ENCODE measurements at regions not wholly inside any gene's neighbourhood (a gene's known extent, or its start where the extent isn't known, plus 50 kb on each side); places are given as distances from the start of the nearest gene placed in this dataset.
"Not testable (repeated sequence)": the region's sequence is repeated elsewhere in the genome, so short reads cannot be mapped to it uniquely, and the experiment has no call there.

DNA sequence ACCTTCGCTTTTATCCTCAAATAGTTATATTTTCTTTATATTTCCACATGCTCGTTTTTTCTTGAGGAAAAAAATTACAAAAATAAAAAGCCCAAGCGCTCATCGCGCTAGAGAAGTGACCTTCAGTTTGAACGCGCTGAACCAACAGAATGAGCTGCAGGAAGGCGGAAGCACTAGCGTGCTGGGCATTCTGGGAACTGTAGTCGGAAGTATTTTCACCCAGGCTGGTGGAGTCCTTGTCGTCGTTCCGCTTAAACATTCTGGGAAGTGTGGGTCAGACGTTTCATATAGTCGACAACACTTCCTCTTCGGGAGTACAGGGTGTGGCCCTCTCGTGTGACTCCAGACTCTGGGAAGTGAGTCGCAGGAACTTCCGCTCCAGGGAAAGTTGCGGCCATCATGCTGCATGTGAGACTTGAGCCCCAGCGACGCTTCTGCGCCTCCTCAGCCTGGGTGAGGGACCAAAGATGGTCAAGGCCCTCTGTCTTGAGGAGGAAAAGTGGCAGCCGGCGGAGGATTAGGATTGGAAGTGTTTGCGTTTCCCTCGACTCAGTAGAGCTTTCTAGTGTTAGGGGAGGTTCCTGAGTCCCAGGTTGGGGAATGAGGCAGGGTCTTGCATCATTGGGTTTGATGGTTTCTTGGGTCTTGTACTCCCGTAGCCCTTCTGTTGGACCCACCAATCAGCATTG is 84.1 kb upstream of the GPR39 start:
- not testable (repeated sequence) for TF ChIP-seq ESRRG (CRISPR knock-in tag; IDR thresholded peaks at IDR 0.05); ZFP3 (CRISPR knock-in tag; IDR thresholded peaks at IDR 0.05); PATZ1 (CRISPR knock-in tag; IDR thresholded peaks at IDR 0.05; ENCODE audit: borderline replicate concordance); GLIS3 (CRISPR knock-in tag; IDR thresholded peaks at IDR 0.05); PPARA (CRISPR knock-in tag; IDR thresholded peaks at IDR 0.05; ENCODE audit: borderline replicate concordance); SNAI2 (CRISPR knock-in tag; IDR thresholded peaks at IDR 0.05); TCF4 (CRISPR knock-in tag; IDR thresholded peaks at IDR 0.05; ENCODE audit: borderline replicate concordance); ARNTL (CRISPR knock-in tag; IDR thresholded peaks at IDR 0.05; ENCODE audit: borderline replicate concordance, low read depth); ZFP30 (CRISPR knock-in tag; IDR thresholded peaks at IDR 0.05); BACH2 (CRISPR knock-in tag; IDR thresholded peaks at IDR 0.05; ENCODE audit: borderline replicate concordance); TOX (CRISPR knock-in tag; IDR thresholded peaks at IDR 0.05; ENCODE audit: borderline replicate concordance); CSRNP3 (CRISPR knock-in tag; IDR thresholded peaks at IDR 0.05)
